Endodermal cell (in vitro differentiated cells): ENCODE measurements at regions not wholly inside any gene's neighbourhood (a gene's known extent, or its start where the extent isn't known, plus 50 kb on each side); places are given as distances from the start of the nearest gene placed in this dataset.

Experiments
- DNase-seq: peaks from one replicate; pipeline ENCODE4 v3.0.0-alpha.2; 2017
- H3K27ac ChIP-seq: 2 replicates; pipeline ENCODE4 v1.5.1; 2013; ENCODE audit warnings: mild to moderate bottlenecking, low read depth, low read length, moderate library complexity
- H3K27me3 ChIP-seq: 2 replicates; pipeline ENCODE4 v1.6.1; 2013; ENCODE audit warnings: mild to moderate bottlenecking, low read length, moderate library complexity; ENCODE audit not compliant: insufficient read depth, control insufficient read depth, poor library complexity, severe bottlenecking
- H3K36me3 ChIP-seq: 2 replicates; pipeline ENCODE4 v1.7.0; 2013; ENCODE audit warnings: mild to moderate bottlenecking, low read length, moderate library complexity; ENCODE audit not compliant: control insufficient read depth, insufficient read depth
- H3K4me1 ChIP-seq: one replicate; pipeline ENCODE4 v1.7.0; 2013; ENCODE audit warnings: low read length; ENCODE audit not compliant: control insufficient read depth, insufficient read depth
- H3K4me3 ChIP-seq: 2 replicates; pipeline ENCODE4 v1.5.1; 2013; ENCODE audit warnings: mild to moderate bottlenecking, low read length, moderate library complexity
- H3K9ac ChIP-seq: 2 replicates; pipeline ENCODE4 v1.6.1; 2013; ENCODE audit warnings: mild to moderate bottlenecking, low read length, moderate library complexity; ENCODE audit not compliant: poor library complexity, severe bottlenecking; ENCODE audit errors: extremely low read depth
- H3K9me3 ChIP-seq: 2 replicates; pipeline ENCODE4 v1.6.1; 2013; ENCODE audit warnings: mild to moderate bottlenecking, low read length, moderate library complexity; ENCODE audit not compliant: control insufficient read depth
- H3K27ac Mint-ChIP-seq: 2 replicates; pipeline ENCODE4 v1.8.0; 2020; ENCODE audit warnings: mixed read lengths
- H3K27me3 Mint-ChIP-seq: 2 replicates; pipeline ENCODE4 v1.8.0; 2021; ENCODE audit warnings: mild to moderate bottlenecking, mixed read lengths; ENCODE audit not compliant: insufficient read depth
- H3K36me3 Mint-ChIP-seq: 2 replicates; pipeline ENCODE4 v1.8.0; 2020; ENCODE audit warnings: low read depth, mixed read lengths
- H3K4me1 Mint-ChIP-seq: 2 replicates; pipeline ENCODE4 v1.8.0; 2020; ENCODE audit warnings: mixed read lengths
- H3K4me3 Mint-ChIP-seq: 2 replicates; pipeline ENCODE4 v1.8.0; 2020; ENCODE audit warnings: mild to moderate bottlenecking, moderate library complexity, mixed read lengths
- H3K9me3 Mint-ChIP-seq: 2 replicates; pipeline ENCODE4 v1.8.0; 2020; ENCODE audit warnings: mild to moderate bottlenecking, mixed read lengths
- WGBS, 2 experiments: methylation state at CpG; one replicate each; pipeline versions ENCODE4 v1.1.5 to v1.1.7; 2013; ENCODE audit warnings: missing lambda C conversion rate in 2 of 2, mixed read lengths in 1 of 2; ENCODE audit not compliant: insufficient coverage in 1 of 2, insufficient read length in 1 of 2; 5-methylcytosine and 5-hydroxymethylcytosine counted together
- TF ChIP-seq, protein P1 (sequence below): fragments of 200-600 bp; sonication (generic); conservative IDR thresholded peaks from 2 replicates; pipeline ENCODE4 v1.5.0; 2021; ENCODE audit warnings: antibody characterized with exemption, mild to moderate bottlenecking

DNA sequence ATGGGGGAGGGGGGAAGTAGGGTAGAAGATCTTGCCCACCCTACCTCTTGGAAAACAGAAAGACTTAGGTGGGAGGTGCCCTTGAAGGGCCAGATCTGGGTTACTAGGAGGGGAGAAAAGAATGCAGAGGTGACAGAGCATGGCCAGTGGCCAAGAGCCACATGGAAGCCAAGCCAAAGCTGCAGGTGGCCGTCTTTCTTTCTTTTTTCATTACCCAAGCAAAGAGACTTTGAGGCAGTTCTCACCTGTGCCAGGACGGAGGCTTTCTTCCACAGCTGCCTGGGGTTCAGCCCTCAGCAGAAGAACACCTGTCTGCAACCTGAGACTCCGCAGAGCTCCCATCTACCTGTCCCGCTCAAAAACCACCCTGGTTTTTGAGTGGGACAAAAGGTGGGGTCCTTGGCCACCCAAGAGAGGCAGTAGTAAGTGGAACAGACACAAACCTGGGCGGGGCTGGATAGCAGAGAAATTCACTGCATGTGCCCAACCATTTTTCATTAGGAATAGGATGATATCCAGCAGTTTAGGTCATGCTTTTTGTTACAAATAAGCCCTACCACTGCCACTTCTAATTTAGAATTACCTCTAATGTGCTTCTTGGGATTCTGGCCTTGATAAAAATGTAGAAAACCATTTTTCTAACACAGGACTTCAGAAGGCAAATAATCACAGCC is 116.5 kb downstream of the DYRK2 start:
- Mint-ChIP-seq H3K36me3 (no peaks in the 10 kb centered on the region), H3K4me3 (no peak overlapping the region), H3K27me3 (peaks cover 20% of the 10 kb centered on the region), H3K27ac (no peak overlapping the region), H3K4me1 (peaks cover 22% of the 10 kb centered on the region), H3K9me3 (peaks cover 3% of the 10 kb centered on the region)
- DNase-seq = no peak
- TF ChIP-seq, protein P1, sequence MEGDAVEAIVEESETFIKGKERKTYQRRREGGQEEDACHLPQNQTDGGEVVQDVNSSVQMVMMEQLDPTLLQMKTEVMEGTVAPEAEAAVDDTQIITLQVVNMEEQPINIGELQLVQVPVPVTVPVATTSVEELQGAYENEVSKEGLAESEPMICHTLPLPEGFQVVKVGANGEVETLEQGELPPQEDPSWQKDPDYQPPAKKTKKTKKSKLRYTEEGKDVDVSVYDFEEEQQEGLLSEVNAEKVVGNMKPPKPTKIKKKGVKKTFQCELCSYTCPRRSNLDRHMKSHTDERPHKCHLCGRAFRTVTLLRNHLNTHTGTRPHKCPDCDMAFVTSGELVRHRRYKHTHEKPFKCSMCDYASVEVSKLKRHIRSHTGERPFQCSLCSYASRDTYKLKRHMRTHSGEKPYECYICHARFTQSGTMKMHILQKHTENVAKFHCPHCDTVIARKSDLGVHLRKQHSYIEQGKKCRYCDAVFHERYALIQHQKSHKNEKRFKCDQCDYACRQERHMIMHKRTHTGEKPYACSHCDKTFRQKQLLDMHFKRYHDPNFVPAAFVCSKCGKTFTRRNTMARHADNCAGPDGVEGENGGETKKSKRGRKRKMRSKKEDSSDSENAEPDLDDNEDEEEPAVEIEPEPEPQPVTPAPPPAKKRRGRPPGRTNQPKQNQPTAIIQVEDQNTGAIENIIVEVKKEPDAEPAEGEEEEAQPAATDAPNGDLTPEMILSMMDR = no peak
- Histone ChIP-seq H3K9ac (no peak overlapping the region), H3K9me3 (peaks cover 2% of the 10 kb centered on the region), H3K27ac (no peak overlapping the region), H3K36me3 (no peaks in the 10 kb centered on the region), H3K4me1 (peaks cover 2% of the 10 kb centered on the region), H3K27me3 (peaks cover 26% of the 10 kb centered on the region), H3K4me3 (no peak overlapping the region)
- 88 to 92% methylated on average over 3 to 5 of the region's 5 CpGs for WGBS, 2 experiments

DNA sequence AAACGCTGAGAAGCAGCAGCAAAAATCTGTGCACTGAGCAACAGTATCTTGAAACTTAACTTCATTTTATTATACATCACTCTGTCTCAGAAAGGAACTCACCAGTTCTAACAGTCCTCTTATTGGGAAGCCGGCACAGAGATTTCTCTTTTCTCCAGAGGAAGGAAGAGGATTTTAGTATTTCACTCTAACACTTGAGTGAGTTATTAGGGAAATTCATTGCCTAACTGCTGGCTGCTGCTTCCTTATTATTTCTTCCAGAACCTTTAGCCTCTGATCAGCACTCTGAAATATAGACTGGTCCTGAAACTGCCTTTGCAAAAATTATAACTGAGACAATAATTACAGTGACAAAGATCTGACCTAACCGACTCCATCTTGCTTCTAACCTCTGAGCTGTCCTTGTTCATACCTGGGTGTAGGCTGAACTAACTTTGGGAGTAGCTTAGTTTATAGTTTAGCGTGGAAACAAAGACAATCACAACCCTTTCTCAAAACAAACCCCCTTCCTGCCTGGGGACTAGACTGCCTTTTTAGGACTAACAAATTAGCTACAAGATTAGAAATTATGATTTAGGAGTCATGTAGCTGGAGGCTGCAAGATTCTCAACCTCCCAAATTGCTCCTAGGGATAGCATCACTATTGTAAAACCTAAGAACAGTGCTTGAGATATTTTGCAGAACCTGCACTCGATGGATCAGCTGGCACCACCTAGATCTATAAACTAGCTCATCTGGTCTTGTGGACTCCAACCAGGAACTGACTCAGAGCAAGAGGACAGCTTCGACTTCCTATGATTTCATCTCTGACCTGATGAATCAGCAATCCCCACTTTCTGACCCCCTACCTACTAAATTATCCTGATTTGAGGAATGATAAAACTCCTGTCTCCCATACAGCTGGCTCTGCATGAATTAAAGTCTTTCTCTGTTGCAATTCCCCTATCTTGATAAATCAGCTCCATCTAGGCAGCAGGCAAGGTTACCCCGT is 117.5 kb downstream of the DYRK2 start:
- 71 to 76% methylated on average over 4 to 7 of the region's 7 CpGs for WGBS, 2 experiments
- H3K27me3 ChIP-seq = peaks cover 26% of the 10 kb centered on the region
- H3K4me1 ChIP-seq = no peaks in the 10 kb centered on the region
- Mint-ChIP-seq H3K9me3 (peaks cover 13% of the 10 kb centered on the region), H3K4me1 (peaks cover 12% of the 10 kb centered on the region), H3K36me3 (peaks cover 6% of the 10 kb centered on the region), H3K27me3 (peaks cover 26% of the 10 kb centered on the region), H3K4me3 (no peak overlapping the region), H3K27ac (no peak overlapping the region)
- H3K9me3 ChIP-seq = no peaks in the 10 kb centered on the region
- no peaks in the 10 kb centered on the region for H3K36me3 ChIP-seq
- H3K9ac ChIP-seq = no peak overlapping the region
- no peak overlapping the region for H3K4me3 ChIP-seq
- TF ChIP-seq, protein P1 = no peak
- no peak overlapping the region for H3K27ac ChIP-seq
- DNase-seq = peak; percentile 63

DNA sequence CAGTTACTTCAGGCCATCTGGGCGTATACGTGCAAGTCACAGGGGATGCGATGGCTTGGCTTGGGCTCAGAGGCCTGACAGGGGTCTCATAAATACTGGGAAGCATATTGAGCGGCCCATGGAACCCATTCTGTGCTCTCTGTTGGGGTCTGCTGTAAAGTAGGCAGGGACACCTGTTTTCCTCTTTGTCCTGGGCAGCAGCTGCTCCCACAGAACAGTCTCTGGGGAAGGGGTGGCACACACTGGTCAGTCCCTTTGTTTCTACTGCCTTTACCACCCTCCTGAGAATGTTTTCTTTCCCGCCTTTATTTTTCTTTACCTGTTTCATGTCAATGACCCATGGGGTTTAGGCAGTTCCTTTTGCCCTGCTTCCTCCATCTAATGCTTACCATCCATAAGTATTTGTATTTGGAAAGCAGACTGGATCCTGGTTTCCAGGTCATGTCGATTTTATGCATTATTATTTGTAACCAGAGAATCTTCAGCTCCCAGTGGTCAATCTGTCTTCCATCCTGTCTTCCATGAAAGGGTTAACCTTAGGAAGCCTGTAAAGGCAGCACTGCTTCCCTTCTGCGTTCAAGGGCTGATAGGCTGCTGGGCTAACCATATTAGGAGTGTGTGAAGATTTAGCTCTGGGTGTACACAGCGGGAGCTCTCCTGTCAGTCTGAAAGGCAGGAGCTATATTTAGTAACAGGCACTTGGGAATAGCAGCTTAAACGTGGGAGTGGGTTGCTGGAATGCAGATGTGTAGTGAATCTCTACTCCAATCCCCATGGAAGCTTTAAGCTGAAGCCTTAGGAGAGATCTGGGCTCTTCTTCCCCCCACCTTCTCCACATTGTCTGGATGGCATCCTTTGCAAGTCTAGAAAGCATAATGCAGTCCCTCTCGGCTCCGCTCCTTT is 124.0 kb downstream of the DYRK2 start:
- peak; percentile 96 for DNase-seq
- peak overlapping the region; percentile 62 for H3K27ac Mint-ChIP-seq

More for the DNA sequence above, 124.0 kb downstream of the DYRK2 start:
- peak overlapping the region; percentile 53 for H3K4me3 ChIP-seq
- H3K27me3 ChIP-seq = peaks cover 18% of the 10 kb centered on the region
- Mint-ChIP-seq H3K36me3 (peaks cover 7% of the 10 kb centered on the region), H3K27me3 (peaks cover 31% of the 10 kb centered on the region), H3K4me1 (peaks cover 27% of the 10 kb centered on the region), H3K4me3 (peak overlapping the region; percentile 16), H3K9me3 (peaks cover 27% of the 10 kb centered on the region)
- no peaks in the 10 kb centered on the region for H3K9me3 ChIP-seq
- H3K27ac ChIP-seq = peak overlapping the region; percentile 87
- peaks cover 4% of the 10 kb centered on the region for H3K4me1 ChIP-seq
- TF ChIP-seq, protein P1 = no peak
- 29 to 40% methylated on average over 4 to 9 of the region's 11 CpGs for WGBS, 2 experiments
- H3K9ac ChIP-seq = peak overlapping the region; percentile 2
- H3K36me3 ChIP-seq = no peaks in the 10 kb centered on the region
